IPS-18c (cell line): ENCODE measurements at regions not wholly inside any gene's neighbourhood (a gene's known extent, or its start where the extent isn't known, plus 50 kb on each side); places are given as distances from the start of the nearest gene placed in this dataset.
"Not testable (repeated sequence)": the region's sequence is repeated elsewhere in the genome, so short reads cannot be mapped to it uniquely, and the experiment has no call there.

Experiments used
- H3K4me3 ChIP-seq: 2 replicates; pipeline ENCODE4 v1.7.0; 2013; ENCODE audit warnings: low read depth, mild to moderate bottlenecking, low read length, moderate library complexity; ENCODE audit not compliant: insufficient read depth
- H3K9me3 ChIP-seq: one replicate; pipeline ENCODE4 v1.6.1; 2013; ENCODE audit warnings: mild to moderate bottlenecking, low read length, moderate library complexity; ENCODE audit not compliant: control insufficient read depth, insufficient read depth

GRCh38 chr16:29237495-29237894, 169.0 kb downstream of the NPIPB11 start:
- not testable (repeated sequence) for H3K9me3 ChIP-seq, H3K4me3 ChIP-seq

- not testable (repeated sequence) for H3K4me3 ChIP-seq, H3K9me3 ChIP-seq
Measured at GRCh38 chr16:29237023-29237422, 169.5 kb downstream of the NPIPB11 start.

GRCh38 chr16:29235836-29236370, 170.6 kb downstream of the NPIPB11 start:
- H3K4me3 ChIP-seq, H3K9me3 ChIP-seq: not testable (repeated sequence)

GRCh38 chr16:29234536-29235275, 171.8 kb downstream of the NPIPB11 start:
- not testable (repeated sequence) for H3K4me3 ChIP-seq, H3K9me3 ChIP-seq

- H3K9me3 ChIP-seq, H3K4me3 ChIP-seq: not testable (repeated sequence)
Measured at GRCh38 chr16:29233705-29234404, 172.7 kb downstream of the NPIPB11 start.

- Histone ChIP-seq H3K9me3 (no peaks in the 10 kb centered on the region), H3K4me3 (no peak overlapping the region)
Measured at GRCh38 chr16:29232811-29233704, 173.5 kb downstream of the NPIPB11 start.

- not testable (repeated sequence) for H3K9me3 ChIP-seq
Measured at GRCh38 chr16:29232160-29232705, 174.3 kb downstream of the NPIPB11 start.

GRCh38 chr16:29231244-29231643, 175.3 kb downstream of the NPIPB11 start:
- Histone ChIP-seq H3K4me3 (no peak overlapping the region), H3K9me3 (no peaks in the 10 kb centered on the region)

More at GRCh38 chr16:29232160-29232705, 174.3 kb downstream of the NPIPB11 start:
- H3K4me3 ChIP-seq: not testable (repeated sequence)

- Histone ChIP-seq H3K9me3 (no peaks in the 10 kb centered on the region), H3K4me3 (no peak overlapping the region)
Measured at GRCh38 chr16:29230671-29231096, 175.8 kb downstream of the NPIPB11 start.

GRCh38 chr16:29230006-29230668, 176.4 kb downstream of the NPIPB11 start:
- H3K4me3 ChIP-seq: not testable (repeated sequence)

GRCh38 chr16:29229616-29230005, 176.9 kb downstream of the NPIPB11 start:
- not testable (repeated sequence) for H3K4me3 ChIP-seq, H3K9me3 ChIP-seq

More at GRCh38 chr16:29230006-29230668, 176.4 kb downstream of the NPIPB11 start:
- H3K9me3 ChIP-seq: not testable (repeated sequence)

- H3K9me3 ChIP-seq, H3K4me3 ChIP-seq: not testable (repeated sequence)
Measured at GRCh38 chr16:29228664-29229611, 177.6 kb downstream of the NPIPB11 start.

- H3K4me3 ChIP-seq, H3K9me3 ChIP-seq: not testable (repeated sequence)
Measured at GRCh38 chr16:29227751-29228663, 178.5 kb downstream of the NPIPB11 start.

- Histone ChIP-seq H3K9me3 (no peaks in the 10 kb centered on the region), H3K4me3 (no peak overlapping the region)
Measured at GRCh38 chr16:29226782-29227181, 179.7 kb downstream of the NPIPB11 start.

- H3K9me3 ChIP-seq, H3K4me3 ChIP-seq: not testable (repeated sequence)
Measured at GRCh38 chr16:29224675-29225074, 181.8 kb downstream of the NPIPB11 start.
